ENCODE measurements at regions not wholly inside any gene's neighbourhood (a gene's known extent, or its start where the extent isn't known, plus 50 kb on each side); places are given as distances from the start of the nearest gene placed in this dataset.
"Not testable (repeated sequence)": the region's sequence is repeated elsewhere in the genome, so short reads cannot be mapped to it uniquely, and the experiment has no call there.

DNA sequence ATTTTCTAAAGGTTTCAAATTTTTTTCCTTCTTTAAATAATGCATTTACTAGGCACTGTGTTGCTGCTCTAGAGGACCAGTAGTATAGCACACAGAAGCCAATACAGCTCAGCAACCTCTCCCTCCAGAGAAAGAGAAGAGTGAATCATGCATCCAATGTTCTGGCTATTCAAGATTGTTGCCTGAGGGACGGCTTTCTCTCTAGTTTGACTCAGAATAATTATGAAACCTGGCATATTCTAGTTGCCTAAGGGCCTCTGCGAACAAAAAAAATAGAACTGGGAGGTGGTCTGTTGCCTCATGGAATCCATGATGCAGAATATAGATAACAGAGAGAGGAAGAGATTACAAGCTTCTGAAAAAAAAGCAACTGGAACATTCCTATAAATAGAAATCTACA is 1233.3 kb upstream of the PABPC4L start:
- DNase-seq, result no peak

DNA sequence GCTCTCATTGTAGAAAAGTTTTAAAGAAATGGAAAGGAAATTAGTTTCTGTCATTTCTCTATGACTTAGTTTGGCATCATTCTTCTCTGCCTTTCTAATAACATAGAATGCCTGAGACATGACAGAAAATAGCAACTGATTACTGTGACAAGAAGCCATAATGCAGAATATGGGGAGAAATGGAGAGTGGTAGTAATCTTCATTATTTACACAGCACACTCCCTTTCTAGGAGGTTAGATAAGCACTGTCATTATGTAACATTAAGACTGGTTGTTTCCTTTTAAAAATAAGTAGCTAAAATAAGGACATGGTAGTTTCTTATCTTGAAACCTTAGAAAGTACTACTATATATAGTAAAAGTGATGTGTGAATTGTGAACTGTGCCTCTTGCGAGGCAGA is 1227.9 kb upstream of the PABPC4L start:
- DNase-seq, result no peak

DNA sequence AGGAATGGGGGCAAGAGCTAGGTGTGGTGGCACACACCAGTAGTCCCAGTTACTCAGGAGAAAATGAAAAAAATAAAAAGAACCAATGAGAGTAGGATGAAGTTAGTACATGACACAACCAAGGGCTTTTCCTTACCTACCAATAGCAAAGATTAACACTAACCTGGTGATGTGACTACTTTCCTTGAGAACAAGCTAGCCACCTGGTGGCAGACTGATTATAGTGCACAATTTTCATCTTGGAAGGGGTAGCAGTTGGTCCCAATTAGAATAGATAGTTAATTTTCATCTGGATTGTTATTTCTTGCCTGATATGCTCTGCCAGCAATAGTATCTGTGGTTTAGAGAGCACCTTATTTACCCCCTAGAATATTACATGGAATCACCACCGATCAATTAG is 1216.8 kb upstream of the PABPC4L start:
- DNase-seq, result peak; percentile 2

DNA sequence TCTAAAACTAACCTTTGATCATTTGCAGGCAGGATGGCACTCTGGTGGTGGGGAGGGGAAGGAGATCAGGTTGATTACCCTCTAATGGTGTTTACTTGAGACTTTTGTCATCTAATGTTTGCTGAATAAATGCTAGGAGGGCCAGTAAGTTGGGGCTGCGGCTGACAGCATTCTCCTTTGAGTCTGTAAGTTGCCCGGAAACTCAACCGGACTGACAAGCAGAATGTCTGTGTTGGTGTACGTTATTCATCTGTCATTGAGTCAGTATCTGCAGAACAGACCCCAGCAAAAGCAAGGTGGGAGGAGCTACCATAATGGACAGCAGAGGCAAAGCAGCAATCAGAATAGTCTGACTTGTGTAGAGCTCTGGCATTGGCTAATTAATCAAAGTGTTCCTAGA is 1210.6 kb upstream of the PABPC4L start:
- no peak for DNase-seq

DNA sequence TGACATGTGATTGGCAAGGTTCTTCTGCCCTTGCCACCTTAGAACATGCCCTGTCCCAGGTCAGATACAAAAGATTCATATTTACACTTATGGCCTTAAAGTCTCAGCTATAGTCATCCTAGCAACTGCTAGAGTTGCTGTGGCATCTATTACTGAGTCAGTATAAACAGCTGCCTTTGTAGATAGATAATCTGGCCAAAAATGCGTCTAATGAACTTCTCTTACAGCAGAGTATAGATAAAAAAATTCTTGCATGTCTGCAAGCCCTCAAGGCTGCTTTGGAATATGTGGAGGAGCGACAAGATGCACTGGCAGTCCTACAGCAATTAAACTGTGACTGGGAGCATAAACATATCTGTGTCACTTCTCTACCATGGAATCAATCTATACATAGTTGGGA is 1209.7 kb upstream of the PABPC4L start:
- no peak for DNase-seq

DNA sequence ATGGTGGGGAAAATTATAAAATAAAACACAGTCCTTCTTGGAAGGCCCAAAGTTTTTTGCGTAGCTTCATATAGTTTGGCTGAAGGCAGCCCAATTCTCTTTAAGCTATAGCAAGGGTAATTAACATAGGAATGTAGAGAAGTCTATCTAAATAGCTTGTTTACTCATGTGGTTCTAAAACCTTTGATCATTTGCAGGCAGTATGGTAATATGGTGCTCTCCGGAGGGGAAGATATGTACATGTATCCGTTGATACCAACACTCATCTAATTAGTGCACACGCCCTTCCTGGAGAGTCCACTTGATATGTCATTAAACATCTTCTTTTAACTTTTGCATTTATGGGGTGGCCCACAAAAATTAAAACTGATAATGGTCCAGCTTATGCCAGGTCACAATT is 1207.7 kb upstream of the PABPC4L start:
- DNase-seq, result not testable (repeated sequence)

DNA sequence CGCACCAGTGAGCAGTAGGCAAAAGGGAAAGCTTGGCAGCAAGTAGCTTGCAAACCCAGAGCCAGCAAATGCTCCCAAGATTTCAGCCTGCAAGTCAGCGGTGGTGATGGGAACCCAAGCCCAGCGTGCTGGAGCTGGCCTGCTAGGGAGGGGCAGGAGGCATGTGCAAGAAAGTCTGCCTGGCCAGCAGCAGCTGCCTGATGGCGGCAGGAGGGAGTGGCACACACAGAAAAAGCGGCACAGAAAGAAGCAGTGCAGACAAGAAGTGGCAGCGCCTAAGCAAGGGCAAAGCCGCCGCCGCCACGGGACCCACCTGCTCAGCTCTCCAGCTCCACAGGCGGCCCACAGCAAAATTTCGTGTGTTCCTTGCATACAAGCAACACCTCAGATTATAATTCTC is 1206.5 kb upstream of the PABPC4L start:
- no peak for DNase-seq

DNA sequence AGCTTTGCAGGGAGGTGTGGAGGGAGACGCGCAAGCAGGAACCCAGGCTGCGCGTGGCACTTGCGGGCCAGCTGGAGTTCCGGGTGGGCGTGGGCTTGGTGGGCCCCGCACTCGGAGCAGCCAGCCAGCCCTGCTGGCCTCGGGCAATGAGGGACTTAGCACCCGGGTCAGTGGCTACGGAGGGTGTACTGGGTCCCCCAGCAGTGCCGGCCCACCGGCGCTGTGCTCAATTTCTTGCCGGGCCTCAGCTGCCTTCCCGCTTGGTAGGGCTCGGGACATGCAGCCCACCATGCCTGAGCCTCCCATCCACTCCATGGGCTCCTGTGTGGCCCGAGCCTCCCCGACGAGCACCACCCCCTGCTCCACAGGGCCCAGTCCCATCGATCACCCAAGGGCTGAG is 1205.0 kb upstream of the PABPC4L start:
- not testable (repeated sequence) for DNase-seq

DNA sequence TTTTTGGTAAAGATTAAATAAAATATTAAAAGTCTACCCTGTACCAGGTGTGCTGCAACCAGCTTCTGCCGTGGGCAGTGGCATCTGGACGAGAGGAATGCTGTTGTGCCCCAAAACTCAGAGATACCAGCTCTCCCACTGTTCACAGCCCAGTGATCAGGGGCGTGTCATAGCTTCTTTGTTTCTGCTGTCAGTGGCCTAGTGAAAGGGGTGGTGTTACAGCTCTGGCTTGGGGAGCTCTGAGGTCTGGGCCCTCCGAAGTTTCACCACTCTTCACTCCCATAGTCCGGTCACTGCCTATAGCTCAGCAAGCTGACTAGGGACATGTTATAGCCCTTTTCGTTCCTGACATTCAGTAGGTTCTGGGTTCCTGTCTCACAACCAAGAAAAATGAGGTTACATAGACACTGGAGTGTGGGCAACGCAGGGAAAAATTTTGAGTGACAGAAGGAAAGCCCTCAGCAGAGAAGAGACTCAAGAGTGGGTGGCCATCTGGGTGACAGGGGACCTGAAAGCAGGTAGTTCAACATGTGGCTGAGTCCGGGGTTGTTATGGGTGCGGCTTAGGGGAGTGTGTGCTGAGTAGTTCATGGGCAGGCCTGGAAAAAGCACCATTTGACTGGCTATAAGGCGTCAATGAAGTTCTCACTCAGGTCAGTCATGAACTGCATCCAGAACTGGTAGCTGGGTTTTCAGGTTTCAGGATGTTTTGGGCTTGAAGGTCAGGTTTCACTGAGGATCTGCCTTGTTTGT is 1184.4 kb upstream of the PABPC4L start:
- DNase-seq, result no peak

DNA sequence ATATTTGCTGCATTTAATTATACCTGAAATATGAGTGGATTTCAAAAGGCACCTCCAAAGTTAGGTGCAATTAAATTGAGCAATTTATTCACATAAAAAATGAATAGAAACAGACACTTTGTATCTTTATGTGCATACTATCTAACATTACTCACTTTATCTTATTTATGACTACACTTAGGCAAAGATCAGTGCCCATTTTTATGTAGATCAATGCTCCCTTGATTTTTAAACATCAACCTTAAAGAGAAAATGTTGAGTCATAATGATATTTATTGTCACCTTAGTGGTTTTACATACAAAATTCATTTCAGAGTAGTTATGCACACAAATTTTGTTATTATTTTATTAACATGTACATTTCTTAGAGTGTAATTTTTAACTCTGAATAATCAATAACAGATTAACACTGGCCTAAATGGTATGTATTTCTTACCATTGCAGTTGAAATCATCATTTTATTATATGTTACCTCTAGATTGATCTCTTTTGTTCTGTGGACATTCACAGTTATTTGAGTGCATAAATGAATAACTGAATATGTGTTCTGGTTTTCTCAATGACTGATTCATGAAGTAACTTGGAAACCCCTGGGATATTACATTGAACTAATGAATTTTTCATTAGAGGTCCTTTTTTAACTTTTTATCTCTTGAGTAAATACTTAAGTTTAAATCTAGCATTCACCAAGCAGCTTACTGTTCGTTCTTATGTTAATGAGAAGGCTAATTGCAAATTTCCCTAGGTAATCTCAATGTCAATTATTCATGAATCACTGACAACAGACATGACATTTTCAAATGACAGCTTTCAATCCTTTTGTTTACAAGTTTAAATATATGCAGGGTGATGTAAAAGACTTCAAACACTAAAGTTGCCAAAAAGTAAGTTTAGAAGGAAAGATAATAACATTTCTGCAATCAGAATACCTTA is 1182.0 kb upstream of the PABPC4L start:
- DNase-seq, result no peak

DNA sequence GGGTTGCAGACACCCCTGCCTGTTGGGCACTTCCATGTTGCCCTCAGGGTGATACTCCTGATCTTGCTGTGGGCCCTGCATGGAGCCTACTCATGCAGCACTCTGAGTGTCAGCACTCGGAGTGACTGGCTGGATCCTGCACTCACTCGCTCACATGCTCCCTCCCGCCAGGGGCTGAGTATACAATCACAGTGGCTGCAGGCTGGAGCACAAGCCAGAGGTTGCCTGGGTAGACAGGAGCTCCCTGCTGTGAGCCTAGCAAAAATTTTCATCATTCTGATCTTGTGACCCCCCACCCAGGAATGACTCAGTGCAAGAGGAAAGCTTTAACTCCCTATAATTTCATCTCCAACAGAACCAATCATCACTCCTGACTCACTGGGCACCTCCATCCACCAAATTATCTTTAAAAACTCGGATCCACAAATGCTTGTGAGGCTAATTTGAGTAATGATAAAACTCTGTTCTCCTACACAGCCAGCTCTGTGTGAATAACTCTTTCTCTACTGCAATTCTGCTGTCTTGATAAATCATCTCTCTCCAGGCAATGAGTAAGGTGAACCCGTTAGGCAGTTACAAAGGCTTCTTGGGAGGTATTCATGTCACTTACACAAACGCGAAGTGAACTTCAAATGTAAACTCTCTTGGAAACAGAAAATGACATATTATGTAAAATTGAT is 1180.8 kb upstream of the PABPC4L start:
- no peak for DNase-seq

DNA sequence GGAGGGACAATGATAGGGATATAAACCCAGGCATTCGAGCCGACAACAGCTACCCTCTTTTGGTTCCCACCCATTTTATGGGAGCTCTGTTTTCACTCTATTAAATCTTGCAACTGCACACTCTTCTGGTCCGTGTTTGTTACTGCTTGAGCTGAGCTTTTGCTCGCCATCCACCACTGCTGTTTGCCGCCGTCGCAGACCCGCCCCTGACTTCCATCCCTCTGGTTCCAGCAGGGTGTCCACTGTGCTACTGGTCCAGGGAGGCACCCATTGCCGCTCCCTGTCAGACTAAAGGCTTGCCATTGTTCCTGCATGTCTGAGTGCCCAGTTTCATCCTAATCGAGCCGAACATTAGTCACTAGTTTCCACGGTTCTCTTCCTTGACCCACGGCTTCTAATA is 1170.5 kb upstream of the PABPC4L start:
- DNase-seq, result no peak

DNA sequence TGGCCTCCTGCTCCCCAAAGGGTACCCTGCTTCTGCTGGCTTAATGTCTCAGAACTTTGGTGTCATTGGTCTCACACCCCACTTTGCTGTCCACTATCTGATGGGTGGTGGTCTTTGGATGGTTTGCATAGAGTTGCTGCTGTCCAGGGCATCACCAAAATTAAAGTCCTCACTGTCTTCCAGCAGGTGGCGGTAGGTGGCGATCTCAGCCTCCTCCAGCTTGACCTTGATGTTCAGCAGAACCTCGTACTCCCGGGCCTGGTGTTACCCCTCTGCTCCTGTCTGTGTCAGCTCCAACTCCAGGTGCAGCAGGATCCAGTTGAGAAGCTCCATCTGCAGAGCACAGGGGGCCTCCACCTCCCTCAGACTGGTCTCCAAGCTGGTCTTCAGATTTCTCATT is 1169.5 kb upstream of the PABPC4L start:
- DNase-seq, result no peak

DNA sequence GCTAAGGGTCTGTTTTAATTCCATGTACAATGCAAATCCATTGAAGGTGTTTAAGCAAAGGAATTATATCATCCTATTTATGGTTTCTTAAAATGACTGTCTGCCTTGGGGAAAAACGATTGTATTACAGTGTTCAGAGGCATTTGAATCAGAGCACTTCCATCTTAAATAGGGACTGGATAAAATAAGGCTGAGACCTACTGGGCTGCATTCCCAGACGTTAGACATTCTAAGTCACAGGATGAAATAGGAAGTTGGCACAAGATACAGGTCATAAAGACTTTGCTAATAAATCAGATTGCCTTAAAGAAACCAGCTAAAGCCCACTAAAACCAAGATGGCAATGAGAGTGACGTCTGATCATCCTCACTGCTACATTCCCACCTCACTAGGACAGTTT is 1167.2 kb upstream of the PABPC4L start:
- DNase-seq, result peak; percentile 4

DNA sequence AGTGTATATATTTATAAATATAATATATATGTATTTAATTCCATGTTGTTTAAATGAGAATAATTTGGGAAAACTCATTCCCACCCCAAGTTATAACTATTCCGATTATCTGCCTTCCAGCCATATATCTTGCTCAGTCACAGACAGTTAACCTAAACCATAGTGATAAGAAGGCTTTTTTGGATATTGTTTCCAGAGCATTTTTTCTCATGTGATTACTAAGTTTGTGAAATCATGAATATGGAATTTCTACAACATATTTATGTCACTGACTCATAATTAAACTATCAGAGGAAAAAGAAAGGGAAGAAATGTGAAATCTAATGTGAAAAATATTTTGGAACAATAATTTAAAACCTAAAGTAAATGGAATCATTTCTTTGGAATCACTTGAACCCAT is 1163.5 kb upstream of the PABPC4L start:
- peak; percentile 50 for DNase-seq

DNA sequence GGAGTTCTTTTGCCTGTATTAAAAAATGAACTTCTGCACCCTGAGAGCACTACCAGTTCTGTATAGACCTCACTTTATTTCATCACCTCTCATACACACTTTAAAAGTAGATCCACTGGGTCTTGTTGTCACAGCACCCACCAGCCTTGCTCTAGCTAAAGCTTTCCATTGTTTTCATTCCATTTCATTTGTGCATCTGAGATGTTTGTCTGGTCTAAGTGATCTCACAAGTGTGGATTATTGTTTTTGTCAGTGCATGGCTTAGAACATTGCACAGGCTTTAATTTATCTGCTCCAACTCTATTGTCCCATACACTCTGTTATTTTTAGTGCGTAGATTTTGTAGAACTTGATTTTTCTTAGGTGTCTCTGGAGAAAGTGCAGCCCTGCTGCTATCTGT is 1157.5 kb upstream of the PABPC4L start:
- no peak for DNase-seq

DNA sequence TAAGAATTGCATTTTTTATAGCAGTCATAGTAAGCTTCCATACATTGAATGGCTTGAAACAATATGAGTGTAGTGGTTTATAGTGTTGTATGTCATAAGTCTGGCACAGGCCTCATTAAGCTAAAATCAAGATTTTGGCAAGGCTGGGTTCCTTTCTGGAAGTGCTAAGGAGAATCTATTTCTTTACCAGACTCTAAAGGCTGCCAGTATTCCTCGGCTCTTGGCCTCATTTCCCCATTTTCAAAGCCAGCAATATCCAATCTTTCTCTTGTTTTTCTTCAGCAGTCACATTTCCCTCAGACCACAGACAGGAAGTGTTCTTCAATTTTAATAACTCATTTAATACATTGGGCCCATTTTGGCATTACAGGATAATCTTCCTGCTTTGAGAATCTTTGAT is 1155.5 kb upstream of the PABPC4L start:
- no peak for DNase-seq

DNA sequence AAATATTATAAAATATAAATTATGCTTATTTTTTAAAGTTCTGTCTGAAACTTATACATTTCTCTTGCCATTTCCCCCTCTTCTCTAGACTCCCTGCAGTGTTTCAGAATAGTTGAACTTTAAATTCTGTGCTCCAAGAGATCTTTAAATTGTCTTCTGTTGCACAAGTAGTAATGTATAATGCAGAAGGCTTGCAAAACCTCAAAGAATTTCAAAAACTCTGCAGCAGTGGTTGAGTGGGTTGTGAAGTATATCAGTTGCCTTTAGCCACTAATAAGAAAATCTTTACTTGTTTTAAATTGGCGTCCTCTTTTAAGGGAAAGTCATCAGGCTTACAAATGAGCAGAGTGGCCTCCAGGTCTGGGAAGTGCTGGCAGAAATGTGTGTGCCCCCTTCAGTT is 1153.3 kb upstream of the PABPC4L start:
- DNase-seq, result peak; percentile 36

DNA sequence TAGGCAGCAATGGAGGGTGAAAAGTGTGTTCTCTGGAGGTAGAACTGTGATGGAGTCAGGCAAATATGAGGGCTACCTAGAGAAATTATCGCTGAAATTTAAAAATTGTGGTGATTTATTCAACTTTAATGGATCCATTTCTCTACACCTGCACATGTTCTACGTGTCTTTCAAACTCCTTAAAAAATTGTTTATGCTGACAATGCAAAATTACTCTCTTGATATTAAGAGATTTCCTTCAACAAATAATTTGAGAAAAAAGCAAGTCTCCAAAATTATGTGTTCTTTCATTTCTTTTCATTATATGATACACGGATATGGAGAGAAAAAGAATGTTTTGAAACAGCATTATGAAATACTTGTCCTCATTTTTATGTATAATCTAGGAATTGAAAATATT is 1151.4 kb upstream of the PABPC4L start:
- DNase-seq, result no peak

DNA sequence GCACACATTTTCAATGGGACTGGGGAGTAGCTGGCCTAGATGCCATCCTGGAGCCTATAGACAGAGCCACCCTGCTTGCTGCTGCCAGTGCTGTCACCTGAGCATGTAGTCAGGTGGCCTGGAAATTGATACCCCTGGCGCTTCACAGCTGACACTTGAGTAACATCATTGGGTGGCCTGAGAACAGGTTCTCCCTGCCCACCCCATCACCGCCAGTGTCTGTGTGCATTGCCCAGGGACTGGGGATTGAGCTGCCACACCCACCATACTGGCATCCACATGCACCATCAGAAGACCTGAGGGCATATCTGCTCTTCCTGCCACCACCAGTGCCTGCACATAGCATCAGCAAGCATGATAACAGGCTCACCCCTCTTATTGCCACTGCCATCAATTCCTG is 1142.9 kb upstream of the PABPC4L start:
- DNase-seq, result no peak

DNA sequence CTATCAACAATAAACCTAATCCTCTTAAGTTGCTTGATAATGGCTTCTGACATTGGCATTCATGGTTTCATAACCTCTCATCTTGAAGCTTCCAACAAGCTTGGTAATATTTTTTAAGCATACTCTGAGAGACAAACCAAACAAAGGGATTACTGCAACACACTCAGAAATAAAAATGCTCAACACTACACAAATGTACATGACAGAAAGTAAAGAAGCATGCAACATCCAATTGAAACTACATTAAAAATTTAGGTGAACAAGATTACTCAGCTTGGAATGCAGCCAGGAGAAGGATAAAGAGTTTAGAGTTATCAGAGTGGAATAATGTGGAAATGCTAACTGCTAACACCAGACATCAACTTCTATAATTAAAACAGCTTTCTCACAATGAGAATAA is 1136.6 kb upstream of the PABPC4L start:
- DNase-seq, result no peak

DNA sequence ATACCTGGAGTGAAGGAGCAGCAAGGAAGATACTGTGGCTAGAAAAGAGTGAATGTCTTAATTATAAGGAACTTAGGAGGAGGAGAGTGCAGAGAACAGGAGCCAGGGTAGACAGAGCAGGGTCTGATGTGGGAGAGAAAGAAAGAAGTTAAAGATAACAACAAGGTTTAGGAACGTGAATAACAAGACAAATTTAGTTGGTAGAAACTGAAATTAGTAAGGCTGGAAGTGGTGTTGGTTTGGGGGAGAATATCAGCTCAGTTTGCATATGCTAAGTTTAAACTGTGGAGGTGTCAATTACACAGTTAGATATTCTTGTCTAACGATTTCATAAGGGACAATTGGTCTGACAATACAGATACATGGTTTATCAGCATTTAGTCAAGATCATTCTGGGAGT is 1123.7 kb upstream of the PABPC4L start:
- no peak for DNase-seq

DNA sequence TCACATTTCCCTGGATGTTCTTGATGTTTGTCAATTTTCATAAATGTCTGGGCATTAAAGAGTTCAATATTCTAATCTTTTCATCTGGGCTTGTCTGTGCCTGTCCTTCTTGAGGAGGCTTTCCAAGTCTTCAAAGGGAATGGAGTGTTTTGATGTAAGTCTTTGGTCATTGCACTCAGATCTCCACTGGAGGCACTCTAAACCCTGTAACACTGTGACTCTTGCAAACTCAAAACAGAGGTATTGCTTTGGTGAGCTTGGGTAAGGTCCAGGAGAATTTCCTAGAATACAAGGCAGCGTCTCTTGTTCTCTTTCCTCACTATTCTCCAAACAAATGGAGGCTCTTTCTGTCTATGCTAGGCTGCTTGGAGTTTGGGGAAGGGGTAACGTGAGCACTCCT is 1118.1 kb upstream of the PABPC4L start:
- DNase-seq, result no peak

DNA sequence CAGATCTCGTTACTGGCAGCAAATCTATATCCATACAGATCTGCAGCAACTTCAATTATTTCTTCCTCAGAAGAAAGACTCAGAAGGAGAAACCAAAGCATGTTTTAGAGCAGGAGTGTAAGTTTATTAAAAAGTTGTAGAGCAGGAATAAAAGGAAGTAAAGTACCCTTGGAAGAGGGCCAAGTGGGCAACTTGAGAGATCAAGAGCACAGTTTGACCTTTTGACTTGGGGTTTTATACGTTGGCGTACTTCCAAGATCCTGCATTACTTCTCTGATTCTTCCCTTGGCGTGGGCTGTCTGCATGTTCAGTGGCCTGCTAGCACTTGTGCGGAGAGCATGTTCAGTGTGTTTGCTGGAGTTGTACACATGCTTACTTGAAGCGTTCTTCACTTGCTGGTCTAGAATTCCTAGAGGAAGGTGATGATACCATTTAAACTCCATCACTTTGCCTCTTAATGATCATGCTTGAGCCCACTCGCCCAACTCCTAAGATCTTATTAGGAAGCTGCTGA is 1114.7 kb upstream of the PABPC4L start:
- no peak for DNase-seq

Data from fibroblast of skin of right quadriceps (primary cell).